ENCODE measurements at regions not wholly inside any gene's neighbourhood (a gene's known extent, or its start where the extent isn't known, plus 50 kb on each side); places are given as distances from the start of the nearest gene placed in this dataset.

DNA sequence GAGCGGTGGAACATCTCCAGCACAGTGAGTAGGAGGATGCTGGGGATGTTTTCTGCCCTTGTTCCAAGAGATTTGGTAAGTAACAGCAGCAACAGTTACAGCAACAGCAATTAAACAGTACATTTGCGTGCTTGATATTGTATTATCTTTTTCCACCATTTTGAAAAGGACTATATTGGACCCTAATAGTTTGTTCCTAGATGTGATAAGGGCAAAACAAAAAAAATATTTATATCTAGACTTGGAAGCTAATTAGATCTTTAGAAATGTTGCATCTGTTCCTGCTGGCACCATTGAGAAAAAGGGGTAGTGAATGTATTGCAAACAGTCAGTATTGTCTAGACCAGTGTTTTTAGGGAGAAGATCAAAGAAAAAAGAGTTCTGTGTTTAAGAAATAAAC lies 759.9 kb downstream of the JRKL start:
- Histone ChIP-seq H3K27me3 (ENCODE audit: insufficient read depth) (no peaks in the 10 kb centered on the region), H3K27ac (ENCODE audit: low read depth in 2 of 2, low read length in 1 of 2) (no peak overlapping the region), H3F3A (replicated peaks; ENCODE audit: insufficient read depth) (no peaks in the 10 kb centered on the region), H3K4me1 (ENCODE audit: control insufficient read depth in 1 of 2, insufficient read depth in 2 of 2, low read depth in 1 of 2, low read length in 1 of 2) (no peaks in the 10 kb centered on the region), H3K4me3 (ENCODE audit: low read depth in 2 of 2, low read length in 1 of 2) (no peak overlapping the region), H4K20me1 (ENCODE audit: insufficient read depth) (no peaks in the 10 kb centered on the region), H3K9me3 (no peaks in the 10 kb centered on the region), H3K9ac (no peak overlapping the region), H3K9me2 (no peaks in the 10 kb centered on the region), H3K36me3 (replicated peaks in 1 of 2; ENCODE audit: control insufficient read depth in 1 of 2, insufficient read depth in 2 of 2, low read length in 1 of 2) (no peaks in the 10 kb centered on the region), H3K4me2 (no peak overlapping the region), H3K79me2 (ENCODE audit: insufficient read depth) (no peaks in the 10 kb centered on the region), H2AFZ (ENCODE audit: low read depth) (no peak overlapping the region)
- TF ChIP-seq, protein P1, sequence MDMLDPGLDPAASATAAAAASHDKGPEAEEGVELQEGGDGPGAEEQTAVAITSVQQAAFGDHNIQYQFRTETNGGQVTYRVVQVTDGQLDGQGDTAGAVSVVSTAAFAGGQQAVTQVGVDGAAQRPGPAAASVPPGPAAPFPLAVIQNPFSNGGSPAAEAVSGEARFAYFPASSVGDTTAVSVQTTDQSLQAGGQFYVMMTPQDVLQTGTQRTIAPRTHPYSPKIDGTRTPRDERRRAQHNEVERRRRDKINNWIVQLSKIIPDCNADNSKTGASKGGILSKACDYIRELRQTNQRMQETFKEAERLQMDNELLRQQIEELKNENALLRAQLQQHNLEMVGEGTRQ (IDR thresholded peaks at IDR 0.05; ENCODE audit: borderline replicate concordance, low read depth, low read length), result no peak
- TF ChIP-seq ELF1 (IDR thresholded peaks at IDR 0.05) (no peak), RCOR1 (IDR thresholded peaks at IDR 0.05; ENCODE audit: low read length) (no peak), FOSL2 (IDR thresholded peaks at IDR 0.05; ENCODE audit: borderline replicate concordance, low read depth) (no peak), YY1 (IDR thresholded peaks at IDR 0.05; ENCODE audit: low read depth) (no peak), GABPA (IDR thresholded peaks at IDR 0.05; ENCODE audit: low read depth) (no peak), SIN3A (IDR thresholded peaks at IDR 0.05; ENCODE audit: borderline replicate concordance, low read depth, low read length) (no peak), MEF2A (IDR thresholded peaks at IDR 0.05; ENCODE audit: borderline replicate concordance, low read depth) (no peak), NRF1 (IDR thresholded peaks at IDR 0.05; ENCODE audit: low read depth, low read length) (no peak), RAD21 (IDR thresholded peaks at IDR 0.05; ENCODE audit: low read length) (no peak), EZH2phosphoT487 (IDR thresholded peaks at IDR 0.05; ENCODE audit: borderline replicate concordance, low read depth) (no peak), RFX5 (IDR thresholded peaks at IDR 0.05; ENCODE audit: low read length) (no peak), FOXM1 (IDR thresholded peaks at IDR 0.05; ENCODE audit: low read depth) (no peak)
- TF ChIP-seq, protein P2, sequence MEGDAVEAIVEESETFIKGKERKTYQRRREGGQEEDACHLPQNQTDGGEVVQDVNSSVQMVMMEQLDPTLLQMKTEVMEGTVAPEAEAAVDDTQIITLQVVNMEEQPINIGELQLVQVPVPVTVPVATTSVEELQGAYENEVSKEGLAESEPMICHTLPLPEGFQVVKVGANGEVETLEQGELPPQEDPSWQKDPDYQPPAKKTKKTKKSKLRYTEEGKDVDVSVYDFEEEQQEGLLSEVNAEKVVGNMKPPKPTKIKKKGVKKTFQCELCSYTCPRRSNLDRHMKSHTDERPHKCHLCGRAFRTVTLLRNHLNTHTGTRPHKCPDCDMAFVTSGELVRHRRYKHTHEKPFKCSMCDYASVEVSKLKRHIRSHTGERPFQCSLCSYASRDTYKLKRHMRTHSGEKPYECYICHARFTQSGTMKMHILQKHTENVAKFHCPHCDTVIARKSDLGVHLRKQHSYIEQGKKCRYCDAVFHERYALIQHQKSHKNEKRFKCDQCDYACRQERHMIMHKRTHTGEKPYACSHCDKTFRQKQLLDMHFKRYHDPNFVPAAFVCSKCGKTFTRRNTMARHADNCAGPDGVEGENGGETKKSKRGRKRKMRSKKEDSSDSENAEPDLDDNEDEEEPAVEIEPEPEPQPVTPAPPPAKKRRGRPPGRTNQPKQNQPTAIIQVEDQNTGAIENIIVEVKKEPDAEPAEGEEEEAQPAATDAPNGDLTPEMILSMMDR (IDR thresholded peaks at IDR 0.05), result no peak
- TF ChIP-seq, protein P3, sequence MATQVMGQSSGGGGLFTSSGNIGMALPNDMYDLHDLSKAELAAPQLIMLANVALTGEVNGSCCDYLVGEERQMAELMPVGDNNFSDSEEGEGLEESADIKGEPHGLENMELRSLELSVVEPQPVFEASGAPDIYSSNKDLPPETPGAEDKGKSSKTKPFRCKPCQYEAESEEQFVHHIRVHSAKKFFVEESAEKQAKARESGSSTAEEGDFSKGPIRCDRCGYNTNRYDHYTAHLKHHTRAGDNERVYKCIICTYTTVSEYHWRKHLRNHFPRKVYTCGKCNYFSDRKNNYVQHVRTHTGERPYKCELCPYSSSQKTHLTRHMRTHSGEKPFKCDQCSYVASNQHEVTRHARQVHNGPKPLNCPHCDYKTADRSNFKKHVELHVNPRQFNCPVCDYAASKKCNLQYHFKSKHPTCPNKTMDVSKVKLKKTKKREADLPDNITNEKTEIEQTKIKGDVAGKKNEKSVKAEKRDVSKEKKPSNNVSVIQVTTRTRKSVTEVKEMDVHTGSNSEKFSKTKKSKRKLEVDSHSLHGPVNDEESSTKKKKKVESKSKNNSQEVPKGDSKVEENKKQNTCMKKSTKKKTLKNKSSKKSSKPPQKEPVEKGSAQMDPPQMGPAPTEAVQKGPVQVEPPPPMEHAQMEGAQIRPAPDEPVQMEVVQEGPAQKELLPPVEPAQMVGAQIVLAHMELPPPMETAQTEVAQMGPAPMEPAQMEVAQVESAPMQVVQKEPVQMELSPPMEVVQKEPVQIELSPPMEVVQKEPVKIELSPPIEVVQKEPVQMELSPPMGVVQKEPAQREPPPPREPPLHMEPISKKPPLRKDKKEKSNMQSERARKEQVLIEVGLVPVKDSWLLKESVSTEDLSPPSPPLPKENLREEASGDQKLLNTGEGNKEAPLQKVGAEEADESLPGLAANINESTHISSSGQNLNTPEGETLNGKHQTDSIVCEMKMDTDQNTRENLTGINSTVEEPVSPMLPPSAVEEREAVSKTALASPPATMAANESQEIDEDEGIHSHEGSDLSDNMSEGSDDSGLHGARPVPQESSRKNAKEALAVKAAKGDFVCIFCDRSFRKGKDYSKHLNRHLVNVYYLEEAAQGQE (IDR thresholded peaks at IDR 0.05; ENCODE audit: low read depth, low read length), result no peak
- TF ChIP-seq, protein P4, sequence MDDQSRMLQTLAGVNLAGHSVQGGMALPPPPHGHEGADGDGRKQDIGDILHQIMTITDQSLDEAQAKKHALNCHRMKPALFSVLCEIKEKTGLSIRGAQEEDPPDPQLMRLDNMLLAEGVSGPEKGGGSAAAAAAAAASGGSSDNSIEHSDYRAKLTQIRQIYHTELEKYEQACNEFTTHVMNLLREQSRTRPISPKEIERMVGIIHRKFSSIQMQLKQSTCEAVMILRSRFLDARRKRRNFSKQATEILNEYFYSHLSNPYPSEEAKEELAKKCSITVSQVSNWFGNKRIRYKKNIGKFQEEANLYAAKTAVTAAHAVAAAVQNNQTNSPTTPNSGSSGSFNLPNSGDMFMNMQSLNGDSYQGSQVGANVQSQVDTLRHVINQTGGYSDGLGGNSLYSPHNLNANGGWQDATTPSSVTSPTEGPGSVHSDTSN (IDR thresholded peaks at IDR 0.05), result no peak
- TF ChIP-seq, protein P5, sequence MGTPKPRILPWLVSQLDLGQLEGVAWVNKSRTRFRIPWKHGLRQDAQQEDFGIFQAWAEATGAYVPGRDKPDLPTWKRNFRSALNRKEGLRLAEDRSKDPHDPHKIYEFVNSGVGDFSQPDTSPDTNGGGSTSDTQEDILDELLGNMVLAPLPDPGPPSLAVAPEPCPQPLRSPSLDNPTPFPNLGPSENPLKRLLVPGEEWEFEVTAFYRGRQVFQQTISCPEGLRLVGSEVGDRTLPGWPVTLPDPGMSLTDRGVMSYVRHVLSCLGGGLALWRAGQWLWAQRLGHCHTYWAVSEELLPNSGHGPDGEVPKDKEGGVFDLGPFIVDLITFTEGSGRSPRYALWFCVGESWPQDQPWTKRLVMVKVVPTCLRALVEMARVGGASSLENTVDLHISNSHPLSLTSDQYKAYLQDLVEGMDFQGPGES (IDR thresholded peaks at IDR 0.05; ENCODE audit: low read depth, low read length), result no peak
- TF ChIP-seq, protein P6, sequence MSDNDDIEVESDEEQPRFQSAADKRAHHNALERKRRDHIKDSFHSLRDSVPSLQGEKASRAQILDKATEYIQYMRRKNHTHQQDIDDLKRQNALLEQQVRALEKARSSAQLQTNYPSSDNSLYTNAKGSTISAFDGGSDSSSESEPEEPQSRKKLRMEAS (IDR thresholded peaks at IDR 0.05; ENCODE audit: low read depth), result no peak
- TF ChIP-seq, protein P7, sequence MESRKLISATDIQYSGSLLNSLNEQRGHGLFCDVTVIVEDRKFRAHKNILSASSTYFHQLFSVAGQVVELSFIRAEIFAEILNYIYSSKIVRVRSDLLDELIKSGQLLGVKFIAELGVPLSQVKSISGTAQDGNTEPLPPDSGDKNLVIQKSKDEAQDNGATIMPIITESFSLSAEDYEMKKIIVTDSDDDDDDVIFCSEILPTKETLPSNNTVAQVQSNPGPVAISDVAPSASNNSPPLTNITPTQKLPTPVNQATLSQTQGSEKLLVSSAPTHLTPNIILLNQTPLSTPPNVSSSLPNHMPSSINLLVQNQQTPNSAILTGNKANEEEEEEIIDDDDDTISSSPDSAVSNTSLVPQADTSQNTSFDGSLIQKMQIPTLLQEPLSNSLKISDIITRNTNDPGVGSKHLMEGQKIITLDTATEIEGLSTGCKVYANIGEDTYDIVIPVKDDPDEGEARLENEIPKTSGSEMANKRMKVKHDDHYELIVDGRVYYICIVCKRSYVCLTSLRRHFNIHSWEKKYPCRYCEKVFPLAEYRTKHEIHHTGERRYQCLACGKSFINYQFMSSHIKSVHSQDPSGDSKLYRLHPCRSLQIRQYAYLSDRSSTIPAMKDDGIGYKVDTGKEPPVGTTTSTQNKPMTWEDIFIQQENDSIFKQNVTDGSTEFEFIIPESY (IDR thresholded peaks at IDR 0.05; ENCODE audit: borderline replicate concordance, low read depth), result no peak
- no peak for DNase-seq
- 7% methylated on average over 2 of the region's 2 CpGs for WGBS (ENCODE audit: low lambda C conversion rate)
- ChIA-PET CTCF (interaction anchor here (0.8 kb wide), 1 partner anchor 686 kb away, joined by 3 read pairs; no protein-coding TSS in a partner anchor), POLR2A (no interaction called here)

Measured in SK-N-SH (cell line).